ENCODE measurements at regions not wholly inside any gene's neighbourhood (a gene's known extent, or its start where the extent isn't known, plus 50 kb on each side); places are given as distances from the start of the nearest gene placed in this dataset.

DNA sequence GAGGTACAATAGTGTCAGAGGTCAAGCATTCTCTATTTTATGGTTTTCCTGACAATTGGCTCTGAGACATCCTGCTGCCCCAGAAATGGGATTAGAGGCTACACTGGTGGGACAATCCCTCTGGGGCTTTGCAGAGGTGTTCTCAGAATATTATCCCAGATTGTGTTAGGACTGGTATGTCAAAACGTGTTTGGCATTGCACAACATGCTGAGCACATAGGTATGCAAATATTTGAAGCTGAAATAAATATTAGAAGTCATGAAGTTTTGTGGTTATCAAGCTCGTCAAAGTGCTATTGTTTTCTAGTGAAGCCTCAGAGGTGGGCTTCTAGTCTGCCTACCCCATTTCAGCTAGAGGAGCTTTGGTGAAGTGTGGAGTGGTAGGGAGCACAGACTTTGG, 304.4 kb downstream of the MAN2A1 start:
- TF ChIP-seq SP1 (IDR thresholded peaks at IDR 0.05), result no peak
- no peak for TF ChIP-seq ARNT (IDR thresholded peaks at IDR 0.05)
- no peak for TF ChIP-seq FOXM1 (IDR thresholded peaks at IDR 0.05; ENCODE audit: borderline replicate concordance)
- no peak for TF ChIP-seq ELF4 (IDR thresholded peaks at IDR 0.05)

Measured in HEK293T (cell line).